ENCODE measurements at regions not wholly inside any gene's neighbourhood (a gene's known extent, or its start where the extent isn't known, plus 50 kb on each side); places are given as distances from the start of the nearest gene placed in this dataset.
"Not testable (repeated sequence)": the region's sequence is repeated elsewhere in the genome, so short reads cannot be mapped to it uniquely, and the experiment has no call there.

DNA sequence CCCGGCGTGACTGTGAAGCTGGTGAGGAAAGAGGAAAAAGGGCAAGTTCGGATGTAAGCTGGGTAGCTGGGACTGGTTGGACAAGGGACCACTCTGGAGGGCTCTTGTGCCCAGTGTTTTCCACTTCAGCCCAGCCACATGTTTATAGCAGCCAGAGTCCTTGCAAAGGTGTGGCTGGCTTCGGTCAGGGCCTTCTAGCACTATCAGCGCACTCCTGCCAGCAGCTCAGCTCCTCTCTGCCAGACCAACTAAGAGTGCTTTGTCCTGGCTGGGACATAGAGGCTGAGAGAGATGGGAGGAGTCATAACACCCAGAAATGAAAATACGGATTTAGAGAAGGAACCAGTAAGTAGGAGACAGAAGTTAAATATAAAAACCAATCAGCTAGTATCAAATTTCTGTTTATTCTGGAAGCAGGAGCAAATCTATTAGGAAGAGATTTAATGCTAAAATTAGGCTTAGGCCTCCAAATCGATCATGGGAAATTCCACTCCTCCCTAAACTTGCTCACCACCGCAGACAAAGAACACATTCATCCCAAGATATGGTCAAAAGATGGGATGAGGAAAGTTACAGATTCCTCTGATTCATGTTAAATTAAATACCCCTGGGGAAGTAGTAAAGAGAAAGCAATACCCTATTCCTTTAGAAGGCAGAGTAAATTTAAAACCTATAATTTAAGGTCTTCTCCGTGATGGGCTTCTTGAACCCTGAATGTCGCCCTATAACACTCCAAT lies 135.0 kb downstream of the RALA start:
- peaks cover 5% of the 10 kb centered on the region; the same call in 1 of the 2 replicates for H3K9me3 ChIP-seq (ENCODE audit: insufficient read depth, low read depth, low read length)
- no peak overlapping the region for H3K27ac ChIP-seq (ENCODE audit: low read length)
- H3K9ac ChIP-seq (ENCODE audit: low read depth, low read length) = no peak overlapping the region
- H3K4me1 ChIP-seq (ENCODE audit: insufficient read depth, low read length) = peaks cover 22% of the 10 kb centered on the region
- H3K27me3 ChIP-seq (ENCODE audit: insufficient read depth, low read length) = no peaks in the 10 kb centered on the region
- H3K4me3 ChIP-seq (ENCODE audit: low read length) = no peak overlapping the region
- no peaks in the 10 kb centered on the region for H3K36me3 ChIP-seq (ENCODE audit: insufficient read depth, low read depth, low read length)

DNA sequence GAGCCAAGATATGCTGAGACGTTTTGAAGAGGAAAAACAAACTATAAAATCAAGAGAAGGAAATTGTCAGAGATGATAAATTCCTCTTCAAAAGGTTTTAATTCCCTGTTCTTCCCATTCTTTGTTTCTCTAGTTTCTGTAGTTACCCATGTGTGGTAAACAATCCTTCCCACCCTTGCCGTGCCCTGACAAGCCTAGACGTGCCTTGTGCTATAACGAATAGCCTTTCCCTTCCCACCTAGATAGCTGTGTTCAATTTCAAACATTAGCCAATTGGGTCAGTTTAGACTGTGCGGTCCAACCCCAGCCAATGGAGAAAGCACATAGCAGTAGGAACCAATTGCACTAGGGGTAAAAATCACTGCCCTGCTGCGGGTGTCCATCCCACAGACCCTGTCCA lies 138.1 kb downstream of the RALA start:
- Histone ChIP-seq H3K27ac (ENCODE audit: low read length) (no peak overlapping the region), H3K4me1 (ENCODE audit: insufficient read depth, low read length) (peaks cover 16% of the 10 kb centered on the region), H3K27me3 (ENCODE audit: insufficient read depth, low read length) (no peaks in the 10 kb centered on the region), H3K4me3 (ENCODE audit: low read length) (no peak overlapping the region), H3K9me3 (ENCODE audit: insufficient read depth, low read depth, low read length) (peaks cover 5% of the 10 kb centered on the region; the same call in 1 of the 2 replicates), H3K9ac (ENCODE audit: low read depth, low read length) (no peak overlapping the region), H3K36me3 (ENCODE audit: insufficient read depth, low read depth, low read length) (no peaks in the 10 kb centered on the region)

DNA sequence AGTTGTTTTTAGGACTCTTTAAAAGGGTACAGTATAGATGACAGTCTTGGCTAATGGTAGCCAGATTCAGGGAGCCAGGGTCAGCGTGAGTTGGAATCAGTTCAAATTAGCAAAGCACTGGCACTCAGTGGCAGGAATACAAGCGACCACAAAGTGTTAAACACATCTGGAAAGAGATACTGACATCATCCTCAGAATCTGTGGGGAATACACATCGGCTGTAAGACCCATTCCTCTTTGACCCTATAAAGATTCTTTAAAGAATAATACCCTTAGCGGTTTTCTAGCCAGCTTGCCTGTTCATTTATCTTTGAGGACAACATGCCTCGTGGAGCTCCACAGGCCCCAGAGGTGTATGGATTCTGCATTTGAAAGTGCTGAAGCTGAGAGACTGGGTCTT lies 139.1 kb downstream of the RALA start:
- peaks cover 16% of the 10 kb centered on the region for H3K4me1 ChIP-seq (ENCODE audit: insufficient read depth, low read length)
- not testable (repeated sequence) for H3K27ac ChIP-seq (ENCODE audit: low read length); H3K27me3 ChIP-seq (ENCODE audit: insufficient read depth, low read length); H3K36me3 ChIP-seq (ENCODE audit: insufficient read depth, low read depth, low read length); H3K9me3 ChIP-seq (ENCODE audit: insufficient read depth, low read depth, low read length); H3K9ac ChIP-seq (ENCODE audit: low read depth, low read length); H3K4me3 ChIP-seq (ENCODE audit: low read length)

DNA sequence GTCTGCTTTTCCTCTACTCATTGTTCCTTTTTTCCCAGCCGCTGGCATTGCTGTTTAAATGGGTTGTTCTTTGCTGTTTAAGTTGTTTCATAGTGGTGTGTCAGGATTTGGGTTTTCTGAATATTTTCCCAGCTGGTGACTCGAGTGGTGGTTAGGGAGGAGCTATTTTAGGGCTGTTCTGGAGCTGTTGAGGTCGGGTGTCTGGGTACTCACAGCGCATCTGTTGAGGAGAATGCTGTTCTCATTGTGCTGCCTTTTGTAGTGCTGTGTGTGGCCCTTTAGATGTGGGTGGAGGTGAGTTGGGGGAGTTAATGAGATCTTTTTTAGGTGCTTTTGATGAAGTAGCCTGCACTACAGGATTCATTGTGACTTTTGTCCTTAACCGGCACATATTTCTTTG lies 139.5 kb downstream of the RALA start:
- H3K36me3 ChIP-seq (ENCODE audit: insufficient read depth, low read depth, low read length); H3K27me3 ChIP-seq (ENCODE audit: insufficient read depth, low read length); H3K4me3 ChIP-seq (ENCODE audit: low read length); H3K27ac ChIP-seq (ENCODE audit: low read length); H3K9ac ChIP-seq (ENCODE audit: low read depth, low read length); H3K9me3 ChIP-seq (ENCODE audit: insufficient read depth, low read depth, low read length): not testable (repeated sequence)
- H3K4me1 ChIP-seq (ENCODE audit: insufficient read depth, low read length) = peaks cover 16% of the 10 kb centered on the region

DNA sequence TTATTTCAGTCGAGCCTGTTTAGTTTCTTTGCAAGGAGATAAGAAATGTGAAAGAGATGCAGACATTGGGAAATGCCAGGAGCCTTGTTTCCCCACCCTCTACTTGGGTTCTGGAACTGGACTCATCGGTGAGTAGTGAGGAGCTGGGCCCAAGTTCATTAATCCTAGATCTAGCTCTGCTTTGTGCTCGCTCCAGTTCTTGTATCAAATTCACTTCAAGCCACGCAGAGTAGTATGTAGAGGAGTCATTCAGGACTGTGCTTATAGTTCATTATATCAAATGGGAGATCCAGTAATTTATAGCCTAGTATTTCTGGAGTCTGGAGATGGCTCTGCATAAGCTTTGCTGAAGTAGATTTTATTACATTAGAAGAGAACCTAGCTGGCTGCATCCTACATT lies 142.5 kb downstream of the RALA start:
- H3K4me1 ChIP-seq (ENCODE audit: insufficient read depth, low read length) = peaks cover 16% of the 10 kb centered on the region
- H3K4me3 ChIP-seq (ENCODE audit: low read length); H3K9ac ChIP-seq (ENCODE audit: low read depth, low read length); H3K36me3 ChIP-seq (ENCODE audit: insufficient read depth, low read depth, low read length); H3K9me3 ChIP-seq (ENCODE audit: insufficient read depth, low read depth, low read length); H3K27ac ChIP-seq (ENCODE audit: low read length); H3K27me3 ChIP-seq (ENCODE audit: insufficient read depth, low read length): not testable (repeated sequence)

DNA sequence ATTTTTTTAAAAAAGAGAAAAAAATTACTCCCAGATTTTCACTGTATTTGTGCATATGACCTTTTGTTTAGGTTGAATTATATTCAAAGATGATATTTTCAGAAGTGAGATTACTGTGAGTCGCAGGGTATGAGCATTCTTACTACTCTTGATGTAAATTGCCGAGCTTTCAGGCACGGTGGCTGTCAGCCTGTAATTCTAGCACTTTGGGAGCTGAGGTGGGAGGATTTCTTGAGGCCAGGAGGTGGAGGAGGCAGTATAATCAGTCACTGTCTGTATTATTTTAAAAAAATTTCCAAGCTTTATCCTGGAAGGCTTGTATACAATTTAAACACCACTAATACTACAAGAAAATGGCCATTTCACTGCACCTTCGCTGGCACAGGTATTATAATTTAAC lies 145.1 kb downstream of the RALA start:
- not testable (repeated sequence) for H3K4me3 ChIP-seq (ENCODE audit: low read length); H3K27me3 ChIP-seq (ENCODE audit: insufficient read depth, low read length); H3K9ac ChIP-seq (ENCODE audit: low read depth, low read length); H3K36me3 ChIP-seq (ENCODE audit: insufficient read depth, low read depth, low read length); H3K9me3 ChIP-seq (ENCODE audit: insufficient read depth, low read depth, low read length); H3K27ac ChIP-seq (ENCODE audit: low read length); H3K4me1 ChIP-seq (ENCODE audit: insufficient read depth, low read length)

DNA sequence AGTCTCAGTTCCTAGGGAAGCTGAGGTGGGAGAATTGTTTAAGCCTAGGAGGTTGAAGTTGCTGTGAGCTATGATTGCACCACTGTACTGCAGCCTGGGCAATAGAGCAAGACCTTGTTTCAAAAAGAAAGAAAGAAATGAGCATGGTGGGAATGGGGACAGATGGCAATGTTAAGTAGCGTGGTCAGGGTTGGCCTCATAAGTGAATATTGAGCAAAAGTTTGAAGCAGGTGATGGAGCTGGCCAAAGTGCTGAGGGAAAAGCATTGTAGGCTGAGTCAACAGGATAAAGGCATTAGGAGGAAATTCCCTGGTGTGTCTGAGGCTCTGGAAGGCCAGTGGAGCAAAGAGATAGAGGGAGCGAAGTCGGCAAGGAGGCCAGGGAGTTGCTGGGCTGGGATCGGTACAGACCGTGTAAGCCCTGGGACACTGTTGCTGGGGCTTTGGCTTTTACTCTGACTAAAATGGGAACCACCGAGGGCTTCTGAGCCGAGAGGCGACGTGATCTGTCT lies 151.0 kb downstream of the RALA start:
- H3K27ac ChIP-seq (ENCODE audit: low read length); H3K27me3 ChIP-seq (ENCODE audit: insufficient read depth, low read length); H3K4me3 ChIP-seq (ENCODE audit: low read length); H3K4me1 ChIP-seq (ENCODE audit: insufficient read depth, low read length); H3K9ac ChIP-seq (ENCODE audit: low read depth, low read length); H3K36me3 ChIP-seq (ENCODE audit: insufficient read depth, low read depth, low read length); H3K9me3 ChIP-seq (ENCODE audit: insufficient read depth, low read depth, low read length): not testable (repeated sequence)

DNA sequence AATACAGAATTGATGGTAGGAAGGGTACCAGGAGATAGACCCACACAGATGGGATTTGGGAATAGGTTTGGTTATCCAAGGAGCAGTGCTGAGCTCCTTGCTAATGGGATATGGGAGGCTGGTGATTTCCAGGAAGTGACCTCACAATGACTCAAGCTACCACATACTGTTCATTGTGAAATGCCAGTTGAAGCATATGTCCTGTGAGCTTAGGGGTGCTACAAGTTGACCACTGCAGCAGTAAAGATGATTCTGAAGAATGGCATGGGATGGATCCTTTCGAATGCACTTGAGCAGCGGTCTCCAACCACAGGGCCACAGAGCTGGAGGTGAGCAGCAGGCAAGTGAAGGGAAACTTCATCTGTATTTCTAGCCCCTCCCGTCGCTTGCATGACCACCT lies 158.2 kb downstream of the RALA start:
- not testable (repeated sequence) for H3K4me3 ChIP-seq (ENCODE audit: low read length); H3K9me3 ChIP-seq (ENCODE audit: insufficient read depth, low read depth, low read length); H3K36me3 ChIP-seq (ENCODE audit: insufficient read depth, low read depth, low read length); H3K4me1 ChIP-seq (ENCODE audit: insufficient read depth, low read length); H3K27ac ChIP-seq (ENCODE audit: low read length); H3K9ac ChIP-seq (ENCODE audit: low read depth, low read length); H3K27me3 ChIP-seq (ENCODE audit: insufficient read depth, low read length)

DNA sequence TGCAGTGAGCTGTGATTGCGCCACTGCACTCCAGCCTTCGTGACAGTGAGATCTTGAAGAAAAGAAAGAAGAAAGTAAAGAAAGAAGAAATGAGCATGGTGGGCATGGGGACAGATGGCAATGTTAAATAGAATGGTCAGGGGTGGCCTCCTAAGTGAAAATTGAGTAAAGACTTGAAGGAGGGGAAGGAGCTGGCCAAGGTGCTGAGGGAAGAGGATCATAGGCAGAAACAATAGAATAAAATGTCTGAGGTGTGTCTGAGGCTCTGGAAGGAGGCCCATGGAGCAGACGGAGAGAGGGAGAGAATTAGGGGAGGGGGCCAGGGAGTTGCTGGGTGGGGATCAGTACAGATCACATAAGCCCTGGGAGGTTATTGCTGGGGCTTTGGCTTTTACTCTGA lies 163.1 kb downstream of the RALA start:
- not testable (repeated sequence) for H3K27ac ChIP-seq (ENCODE audit: low read length); H3K9me3 ChIP-seq (ENCODE audit: insufficient read depth, low read depth, low read length); H3K36me3 ChIP-seq (ENCODE audit: insufficient read depth, low read depth, low read length); H3K9ac ChIP-seq (ENCODE audit: low read depth, low read length); H3K4me1 ChIP-seq (ENCODE audit: insufficient read depth, low read length); H3K4me3 ChIP-seq (ENCODE audit: low read length); H3K27me3 ChIP-seq (ENCODE audit: insufficient read depth, low read length)

DNA sequence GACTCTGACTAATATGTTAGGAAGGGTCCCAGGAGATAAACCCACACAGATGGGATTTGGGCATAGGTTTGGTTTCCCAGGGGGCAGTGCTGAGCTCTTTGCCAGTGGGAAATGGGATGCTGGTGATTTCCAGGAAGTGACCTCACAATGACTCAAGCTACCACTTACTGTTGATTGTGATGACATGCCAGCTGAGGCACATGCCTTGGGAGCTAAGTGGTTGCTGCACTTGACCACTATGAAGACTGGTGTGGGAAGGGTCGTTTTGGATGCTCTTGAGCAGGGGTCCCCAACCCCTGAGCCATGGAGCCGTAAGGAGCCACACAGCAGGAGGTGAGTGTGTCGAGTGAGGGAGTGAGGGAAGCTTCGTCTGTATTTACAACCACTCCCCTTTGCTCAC lies 159.0 kb upstream of the CDK13 start:
- not testable (repeated sequence) for H3K27ac ChIP-seq (ENCODE audit: low read length); H3K4me1 ChIP-seq (ENCODE audit: insufficient read depth, low read length); H3K27me3 ChIP-seq (ENCODE audit: insufficient read depth, low read length); H3K4me3 ChIP-seq (ENCODE audit: low read length); H3K9ac ChIP-seq (ENCODE audit: low read depth, low read length); H3K9me3 ChIP-seq (ENCODE audit: insufficient read depth, low read depth, low read length); H3K36me3 ChIP-seq (ENCODE audit: insufficient read depth, low read depth, low read length)

DNA sequence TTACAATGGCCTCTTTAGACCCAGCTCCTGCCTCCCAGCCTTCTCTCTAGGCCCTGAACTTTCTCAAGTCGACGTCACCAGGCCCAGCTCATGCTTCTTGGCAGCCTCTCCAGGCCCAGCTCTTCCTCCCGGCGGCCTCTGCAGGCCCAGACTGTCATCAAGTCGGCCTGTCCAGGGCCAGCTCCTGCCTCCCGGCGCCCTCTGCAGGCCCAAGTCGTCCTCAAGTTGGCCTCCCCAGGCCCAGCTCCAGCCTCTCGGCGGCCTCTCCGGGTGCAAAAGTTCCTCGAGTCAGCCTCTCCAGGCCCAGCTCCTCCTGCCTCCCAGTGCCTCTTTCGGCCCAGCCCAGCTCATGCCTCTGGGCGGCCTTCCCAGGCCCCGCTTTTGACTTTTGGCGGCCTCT lies 158.1 kb upstream of the CDK13 start:
- H3K27ac ChIP-seq (ENCODE audit: low read length); H3K9me3 ChIP-seq (ENCODE audit: insufficient read depth, low read depth, low read length); H3K9ac ChIP-seq (ENCODE audit: low read depth, low read length); H3K36me3 ChIP-seq (ENCODE audit: insufficient read depth, low read depth, low read length); H3K4me1 ChIP-seq (ENCODE audit: insufficient read depth, low read length); H3K4me3 ChIP-seq (ENCODE audit: low read length); H3K27me3 ChIP-seq (ENCODE audit: insufficient read depth, low read length): not testable (repeated sequence)

DNA sequence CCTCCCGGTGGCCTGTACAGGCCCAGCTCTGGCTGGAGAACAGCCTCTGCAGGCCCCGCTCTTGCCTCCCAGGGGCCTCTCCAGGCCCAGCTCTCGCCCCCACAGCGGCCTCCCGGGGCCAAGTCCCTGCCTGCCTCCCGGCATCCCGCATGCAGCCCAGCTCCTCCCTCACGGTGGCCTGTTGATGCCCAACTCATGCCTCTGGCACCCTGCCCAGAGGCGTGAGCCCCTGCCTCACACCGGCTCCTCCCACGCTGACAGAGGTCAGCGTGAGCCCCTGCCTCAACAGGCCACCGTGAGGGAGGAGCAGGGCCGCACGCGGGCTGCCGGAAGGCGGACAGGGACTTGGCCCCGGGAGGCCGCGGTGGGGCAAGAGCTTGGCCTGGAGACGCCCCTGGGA lies 157.0 kb upstream of the CDK13 start:
- not testable (repeated sequence) for H3K27me3 ChIP-seq (ENCODE audit: insufficient read depth, low read length); H3K27ac ChIP-seq (ENCODE audit: low read length); H3K9ac ChIP-seq (ENCODE audit: low read depth, low read length); H3K9me3 ChIP-seq (ENCODE audit: insufficient read depth, low read depth, low read length); H3K4me3 ChIP-seq (ENCODE audit: low read length); H3K4me1 ChIP-seq (ENCODE audit: insufficient read depth, low read length); H3K36me3 ChIP-seq (ENCODE audit: insufficient read depth, low read depth, low read length)

DNA sequence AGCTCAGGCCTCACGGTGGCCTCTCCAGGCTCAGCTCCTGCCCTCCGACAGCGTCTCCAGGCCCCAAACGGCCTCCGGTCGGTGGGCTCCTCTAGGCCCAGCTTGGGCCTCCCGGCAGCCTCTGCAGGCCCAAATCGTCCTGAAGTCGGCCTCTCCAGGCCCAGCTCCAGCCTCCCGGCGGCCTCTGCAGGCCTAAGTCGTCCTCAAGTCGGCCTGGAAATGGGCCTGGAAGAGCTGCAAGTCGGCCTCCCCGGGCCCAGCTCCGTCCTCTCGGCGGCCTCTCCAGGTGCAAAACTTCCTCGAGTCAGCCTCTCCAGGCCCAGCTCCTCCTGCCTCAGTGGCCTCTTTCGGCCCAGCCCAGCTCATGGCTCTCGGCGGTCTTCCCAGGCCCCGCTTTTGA lies 156.2 kb upstream of the CDK13 start:
- H3K27me3 ChIP-seq (ENCODE audit: insufficient read depth, low read length); H3K4me1 ChIP-seq (ENCODE audit: insufficient read depth, low read length); H3K27ac ChIP-seq (ENCODE audit: low read length); H3K4me3 ChIP-seq (ENCODE audit: low read length); H3K36me3 ChIP-seq (ENCODE audit: insufficient read depth, low read depth, low read length); H3K9ac ChIP-seq (ENCODE audit: low read depth, low read length); H3K9me3 ChIP-seq (ENCODE audit: insufficient read depth, low read depth, low read length): not testable (repeated sequence)
